HL-60 (cell line): ENCODE measurements at regions not wholly inside any gene's neighbourhood (a gene's known extent, or its start where the extent isn't known, plus 50 kb on each side); places are given as distances from the start of the nearest gene placed in this dataset.

Experiments used
- GABPA ChIP-seq: IDR thresholded peaks from 2 replicates; pipeline ENCODE4 v1.6.1; 2012; ENCODE audit warnings: low read depth
- POLR2AphosphoS5 ChIP-seq: IDR thresholded peaks from 2 replicates; pipeline ENCODE4 v1.6.1; 2012; ENCODE audit warnings: low read depth
- TF ChIP-seq, protein P1 (sequence below): IDR thresholded peaks from 2 replicates; pipeline ENCODE4 v1.6.1; 2012; ENCODE audit warnings: low read depth; ENCODE audit not compliant: insufficient replicate concordance
- TF ChIP-seq, protein P2 (sequence below): IDR thresholded peaks from one replicate; pipeline ENCODE4 v1.5.1; 2011; ENCODE audit warnings: low read length, control low read depth, inconsistent platforms; ENCODE audit not compliant: insufficient read depth

DNA sequence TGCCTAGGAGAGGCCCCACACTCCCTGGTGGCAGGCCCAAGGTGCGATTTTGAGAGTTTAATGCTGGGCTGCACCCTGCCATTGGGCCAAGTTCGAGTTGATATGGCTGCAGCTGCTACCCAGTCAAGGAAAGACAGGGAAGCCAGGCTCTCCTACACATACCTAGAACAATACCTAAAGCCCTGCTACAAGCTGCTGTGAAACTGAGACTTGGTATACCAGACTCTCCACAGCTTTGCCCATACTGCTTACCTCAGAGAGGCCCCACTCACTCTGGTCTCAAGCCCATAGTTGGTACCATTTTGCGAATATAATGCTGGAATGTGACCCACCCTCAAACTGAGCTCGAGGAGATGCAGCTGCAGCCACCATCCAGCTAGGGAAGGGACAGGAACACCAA is 147.7 kb upstream of the MAGEB2 start:
- TF ChIP-seq, protein P1, sequence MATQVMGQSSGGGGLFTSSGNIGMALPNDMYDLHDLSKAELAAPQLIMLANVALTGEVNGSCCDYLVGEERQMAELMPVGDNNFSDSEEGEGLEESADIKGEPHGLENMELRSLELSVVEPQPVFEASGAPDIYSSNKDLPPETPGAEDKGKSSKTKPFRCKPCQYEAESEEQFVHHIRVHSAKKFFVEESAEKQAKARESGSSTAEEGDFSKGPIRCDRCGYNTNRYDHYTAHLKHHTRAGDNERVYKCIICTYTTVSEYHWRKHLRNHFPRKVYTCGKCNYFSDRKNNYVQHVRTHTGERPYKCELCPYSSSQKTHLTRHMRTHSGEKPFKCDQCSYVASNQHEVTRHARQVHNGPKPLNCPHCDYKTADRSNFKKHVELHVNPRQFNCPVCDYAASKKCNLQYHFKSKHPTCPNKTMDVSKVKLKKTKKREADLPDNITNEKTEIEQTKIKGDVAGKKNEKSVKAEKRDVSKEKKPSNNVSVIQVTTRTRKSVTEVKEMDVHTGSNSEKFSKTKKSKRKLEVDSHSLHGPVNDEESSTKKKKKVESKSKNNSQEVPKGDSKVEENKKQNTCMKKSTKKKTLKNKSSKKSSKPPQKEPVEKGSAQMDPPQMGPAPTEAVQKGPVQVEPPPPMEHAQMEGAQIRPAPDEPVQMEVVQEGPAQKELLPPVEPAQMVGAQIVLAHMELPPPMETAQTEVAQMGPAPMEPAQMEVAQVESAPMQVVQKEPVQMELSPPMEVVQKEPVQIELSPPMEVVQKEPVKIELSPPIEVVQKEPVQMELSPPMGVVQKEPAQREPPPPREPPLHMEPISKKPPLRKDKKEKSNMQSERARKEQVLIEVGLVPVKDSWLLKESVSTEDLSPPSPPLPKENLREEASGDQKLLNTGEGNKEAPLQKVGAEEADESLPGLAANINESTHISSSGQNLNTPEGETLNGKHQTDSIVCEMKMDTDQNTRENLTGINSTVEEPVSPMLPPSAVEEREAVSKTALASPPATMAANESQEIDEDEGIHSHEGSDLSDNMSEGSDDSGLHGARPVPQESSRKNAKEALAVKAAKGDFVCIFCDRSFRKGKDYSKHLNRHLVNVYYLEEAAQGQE = no peak
- TF ChIP-seq, protein P2, sequence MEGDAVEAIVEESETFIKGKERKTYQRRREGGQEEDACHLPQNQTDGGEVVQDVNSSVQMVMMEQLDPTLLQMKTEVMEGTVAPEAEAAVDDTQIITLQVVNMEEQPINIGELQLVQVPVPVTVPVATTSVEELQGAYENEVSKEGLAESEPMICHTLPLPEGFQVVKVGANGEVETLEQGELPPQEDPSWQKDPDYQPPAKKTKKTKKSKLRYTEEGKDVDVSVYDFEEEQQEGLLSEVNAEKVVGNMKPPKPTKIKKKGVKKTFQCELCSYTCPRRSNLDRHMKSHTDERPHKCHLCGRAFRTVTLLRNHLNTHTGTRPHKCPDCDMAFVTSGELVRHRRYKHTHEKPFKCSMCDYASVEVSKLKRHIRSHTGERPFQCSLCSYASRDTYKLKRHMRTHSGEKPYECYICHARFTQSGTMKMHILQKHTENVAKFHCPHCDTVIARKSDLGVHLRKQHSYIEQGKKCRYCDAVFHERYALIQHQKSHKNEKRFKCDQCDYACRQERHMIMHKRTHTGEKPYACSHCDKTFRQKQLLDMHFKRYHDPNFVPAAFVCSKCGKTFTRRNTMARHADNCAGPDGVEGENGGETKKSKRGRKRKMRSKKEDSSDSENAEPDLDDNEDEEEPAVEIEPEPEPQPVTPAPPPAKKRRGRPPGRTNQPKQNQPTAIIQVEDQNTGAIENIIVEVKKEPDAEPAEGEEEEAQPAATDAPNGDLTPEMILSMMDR = no peak
- TF ChIP-seq POLR2AphosphoS5 (no peak), GABPA (no peak)
